ENCODE measurements at regions not wholly inside any gene's neighbourhood (a gene's known extent, or its start where the extent isn't known, plus 50 kb on each side); places are given as distances from the start of the nearest gene placed in this dataset.

GRCh38 chr21:16181018-16181417 is 451.2 kb downstream of the USP25 start:
- DNase-seq (ENCODE audit: low read depth), result no peak

- DNase-seq (ENCODE audit: low read depth), result no peak
Measured at GRCh38 chr21:16185766-16186165, 456.0 kb downstream of the USP25 start.

GRCh38 chr21:16186742-16187141 is 457.0 kb downstream of the USP25 start:
- peak; percentile 12 for DNase-seq (ENCODE audit: low read depth)

GRCh38 chr21:16187603-16188301 is 458.0 kb downstream of the USP25 start:
- no peak for DNase-seq (ENCODE audit: low read depth)

DNA sequence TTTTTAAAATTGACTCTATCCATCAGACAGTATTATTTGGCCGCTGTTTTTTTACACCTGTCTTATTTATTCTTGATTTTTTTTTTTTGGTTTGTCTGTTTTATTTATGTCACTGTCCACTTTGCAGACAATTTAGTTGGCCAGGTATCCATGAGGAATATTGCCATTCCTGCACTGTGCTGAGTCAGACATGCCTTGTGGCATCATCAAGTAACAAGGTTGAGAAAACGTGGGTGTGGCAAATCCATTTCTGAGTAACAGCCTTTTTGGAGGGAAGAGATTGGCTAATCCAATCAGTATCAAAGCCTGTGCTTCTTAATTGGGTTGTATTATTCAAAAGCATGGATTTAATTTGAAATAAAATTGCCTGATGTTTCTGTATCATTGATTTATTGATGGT is 463.1 kb downstream of the USP25 start:
- no peak for DNase-seq (ENCODE audit: low read depth)

DNA sequence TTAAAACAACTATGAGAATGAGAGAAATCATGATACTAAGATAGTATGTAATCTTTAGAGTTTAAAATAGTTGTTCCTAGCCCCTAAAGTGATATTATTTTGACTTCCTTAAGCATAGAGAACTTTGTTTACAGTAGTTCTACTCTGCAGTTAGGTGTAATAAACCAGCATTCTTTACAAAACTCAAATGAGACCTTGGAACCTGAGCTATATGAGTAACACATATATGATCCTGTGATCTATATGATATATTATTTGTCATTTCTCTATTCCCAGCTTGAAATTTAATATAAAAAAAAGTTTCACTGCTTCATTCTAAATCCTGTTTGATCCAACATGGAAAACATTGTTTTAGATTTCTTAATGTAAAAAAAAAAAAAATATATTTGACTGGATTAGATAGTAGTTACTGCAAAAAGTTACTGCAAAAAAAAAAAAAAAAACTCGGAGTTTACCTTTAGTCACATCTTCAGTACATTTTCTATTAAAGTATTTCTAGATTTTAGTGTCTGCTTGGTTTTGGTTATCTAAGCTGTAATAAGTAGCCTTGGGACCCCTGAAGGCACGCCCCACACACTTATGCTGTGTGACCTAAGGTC is 463.8 kb downstream of the USP25 start:
- DNase-seq (ENCODE audit: low read depth), result no peak

GRCh38 chr21:16194095-16194787 is 464.5 kb downstream of the USP25 start:
- peak; percentile 63 for DNase-seq (ENCODE audit: low read depth)

DNA sequence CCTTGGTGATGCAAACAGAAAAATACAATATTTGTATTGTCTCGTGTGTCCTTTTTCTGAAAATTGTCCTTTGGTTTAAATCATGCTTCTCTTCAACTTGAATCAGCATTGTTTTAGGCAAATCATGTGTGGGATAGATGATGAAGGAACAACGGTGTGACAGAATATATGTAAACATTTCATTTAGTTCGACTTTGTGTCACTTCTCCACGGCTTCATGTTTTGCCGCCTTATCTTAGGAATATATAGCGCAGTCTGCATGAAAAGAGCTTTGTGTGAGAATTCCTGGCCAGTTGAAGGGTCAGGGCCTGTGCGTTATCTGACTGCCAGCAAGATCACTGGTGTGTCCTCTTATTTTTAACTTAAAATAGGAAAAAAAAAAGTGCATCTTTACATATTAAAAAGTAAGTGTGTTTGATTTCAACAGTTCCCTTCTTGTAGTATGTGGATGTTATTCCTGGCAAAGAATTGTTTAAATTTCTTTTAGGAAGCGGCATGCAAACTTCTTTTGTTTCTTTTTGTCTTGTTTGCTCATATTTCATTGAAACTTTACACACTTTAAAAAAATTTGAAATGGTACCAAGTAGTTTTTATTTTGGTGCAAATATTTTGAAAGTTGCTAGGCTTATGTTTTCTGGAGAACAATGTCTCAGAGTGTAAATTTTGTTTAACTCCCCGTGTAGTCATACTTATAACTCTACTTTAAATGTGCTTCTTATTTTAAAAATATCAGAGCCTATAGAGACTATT is 465.2 kb downstream of the USP25 start:
- peak; percentile 3 for DNase-seq (ENCODE audit: low read depth)

GRCh38 chr21:16195538-16195910 is 465.7 kb downstream of the USP25 start:
- DNase-seq (ENCODE audit: low read depth), result peak; percentile 22

GRCh38 chr21:16196001-16196400 is 466.2 kb downstream of the USP25 start:
- no peak for DNase-seq (ENCODE audit: low read depth)

- no peak for DNase-seq (ENCODE audit: low read depth)
Measured at GRCh38 chr21:16198546-16198945, 468.8 kb downstream of the USP25 start.

- DNase-seq (ENCODE audit: low read depth), result no peak
Measured at GRCh38 chr21:16199539-16199938, 469.8 kb downstream of the USP25 start.

GRCh38 chr21:16201718-16202117 is 471.9 kb downstream of the USP25 start:
- DNase-seq (ENCODE audit: low read depth), result no peak

DNA sequence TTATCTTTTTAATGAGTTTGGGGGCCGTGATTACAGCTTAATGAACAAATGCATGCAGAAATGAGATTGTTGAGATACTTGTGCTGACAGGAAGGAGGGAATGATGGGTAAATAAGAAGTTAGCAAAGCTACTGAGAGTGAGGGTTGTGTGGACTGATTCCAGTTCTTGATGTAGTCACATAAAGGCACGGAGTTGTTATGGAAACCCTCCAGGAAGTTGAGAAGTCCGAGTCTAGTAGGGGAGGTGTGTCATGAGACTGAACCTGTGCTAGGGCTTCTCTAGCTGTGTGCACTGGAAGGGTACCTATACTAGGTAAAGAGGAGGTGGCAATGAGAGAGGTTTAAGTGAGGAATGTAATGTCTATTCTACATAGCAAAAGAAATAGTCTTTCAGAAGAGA is 475.7 kb downstream of the USP25 start:
- no peak for DNase-seq (ENCODE audit: low read depth)

GRCh38 chr21:16211339-16212303 is 481.8 kb downstream of the USP25 start:
- DNase-seq (ENCODE audit: low read depth), result peak; percentile 31

DNA sequence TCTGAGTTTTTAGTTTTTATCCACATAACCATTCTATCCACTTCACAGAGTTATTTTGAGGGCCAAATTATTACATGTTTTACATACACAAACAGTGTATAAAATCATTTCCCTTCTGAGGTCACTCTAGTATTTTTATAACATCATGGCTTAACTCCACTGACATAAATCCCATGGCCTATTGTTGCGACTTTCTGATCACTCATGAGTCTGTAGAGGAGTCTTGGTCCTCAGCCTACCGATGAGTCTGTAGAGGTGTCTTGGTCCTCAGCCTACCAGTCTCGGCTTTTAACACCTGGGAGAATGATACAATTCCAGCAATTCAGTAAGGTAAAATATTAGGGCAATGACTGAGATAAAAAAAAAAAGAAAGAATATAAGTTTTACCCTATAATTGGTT is 483.7 kb downstream of the USP25 start:
- DNase-seq (ENCODE audit: low read depth), result no peak

DNA sequence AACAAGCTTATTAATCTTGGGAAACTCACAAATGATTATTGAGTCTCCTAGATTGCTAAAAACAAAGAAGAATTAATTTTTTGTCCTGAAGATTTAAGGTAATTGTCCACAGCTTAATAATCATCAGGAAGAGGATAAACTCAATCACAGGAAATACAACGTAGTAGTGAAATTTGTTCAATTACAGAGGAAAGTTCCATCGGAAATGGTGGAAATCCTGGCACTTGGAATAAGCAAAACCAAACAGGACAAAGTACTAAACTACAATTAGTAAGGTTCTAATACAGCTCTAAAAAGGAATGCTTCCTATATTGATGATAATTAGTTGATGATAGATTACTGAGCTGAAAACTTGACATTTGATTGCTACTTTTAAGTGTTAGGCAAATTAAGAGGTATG is 485.4 kb downstream of the USP25 start:
- no peak for DNase-seq (ENCODE audit: low read depth)

- no peak for DNase-seq (ENCODE audit: low read depth)
Measured at GRCh38 chr21:16215663-16216183, 485.9 kb downstream of the USP25 start.

GRCh38 chr21:16216288-16216962 is 486.6 kb downstream of the USP25 start:
- no peak for DNase-seq (ENCODE audit: low read depth)

GRCh38 chr21:16218682-16219343 is 489.0 kb downstream of the USP25 start:
- DNase-seq (ENCODE audit: low read depth), result no peak
